Stimulated activated naive CD8-positive, alpha-beta T cell treated with anti-CD3 and anti-CD28 coated beads, Interleukin-15, Interleukin-2, amounts not matched to agents 100 U/mL and 50 U/mL, for 24 hours (primary cell): ENCODE measurements at regions not wholly inside any gene's neighbourhood (a gene's known extent, or its start where the extent isn't known, plus 50 kb on each side); places are given as distances from the start of the nearest gene placed in this dataset.
"Not testable (repeated sequence)": the region's sequence is repeated elsewhere in the genome, so short reads cannot be mapped to it uniquely, and the experiment has no call there.

Source experiments
- ATAC-seq: fragments of 150-1000 bp; cut with Tn5 transposase; one replicate; pipeline ENCODE4 v1.10.0; 2021
- DNase-seq: peaks from one replicate; pipeline ENCODE4 v3.0.0; 2021

- ATAC-seq: peak; percentile 97
- DNase-seq: not testable (repeated sequence)
These were observed 54.2 kb upstream of the FAM72C start for GRCh38 chr1:144026022-144026421.

DNA sequence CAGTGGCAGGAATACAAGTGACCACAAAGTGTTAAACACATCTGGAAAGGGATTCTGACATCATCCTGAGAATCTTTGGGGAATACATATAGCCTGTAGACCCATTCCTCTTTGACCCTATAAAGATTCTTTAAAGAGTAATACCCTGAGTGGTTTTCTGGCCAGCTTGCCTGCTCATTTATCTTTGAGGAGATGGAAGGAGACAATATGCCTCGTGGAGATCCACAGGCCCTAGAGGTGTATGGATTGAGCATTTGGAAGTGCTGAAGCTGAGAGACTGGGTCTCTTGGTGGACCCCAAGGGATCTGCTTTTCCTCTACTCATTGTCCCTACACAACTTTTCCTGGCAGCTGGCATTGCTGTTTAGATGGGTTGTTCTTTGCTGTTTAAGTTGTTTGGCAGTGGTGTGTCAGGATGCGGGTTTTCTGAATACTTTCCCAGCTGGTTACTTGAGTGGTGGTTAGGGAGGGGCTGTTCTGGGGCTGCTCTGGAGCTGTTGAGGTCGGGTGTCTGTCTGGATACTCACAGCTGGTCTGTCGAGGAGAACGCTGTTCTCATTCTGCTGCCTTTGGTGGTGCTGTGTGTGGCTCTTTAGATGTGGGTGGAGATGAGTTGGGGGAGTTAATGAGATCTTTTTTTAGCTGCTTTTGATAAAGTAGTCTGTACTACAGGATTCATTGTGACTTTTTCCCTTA is 50.1 kb upstream of the FAM72C start:
- DNase-seq, ATAC-seq: not testable (repeated sequence)
